Prostate gland (tissue), 2 donors: ENCODE measurements at regions not wholly inside any gene's neighbourhood (a gene's known extent, or its start where the extent isn't known, plus 50 kb on each side); places are given as distances from the start of the nearest gene placed in this dataset.

Experiments used
- DNase-seq: peaks from one replicate; pipeline ENCODE4 v3.0.0-alpha.2; 2019; ENCODE audit warnings: low spot score
- H3K27ac ChIP-seq, 2 donors: fragments of 200-600 bp; sonication (generic); 2 replicates each; pipeline ENCODE4 v1.5.1; 2017 to 2019
- H3K27me3 ChIP-seq: fragments of 200-600 bp; sonication (generic); replicated peaks from 2 replicates; pipeline ENCODE4 v1.5.1; 2019; ENCODE audit not compliant: insufficient read depth
- H3K36me3 ChIP-seq, 2 donors: fragments of 200-600 bp; sonication (generic); 1 replicate in 1 of 2; 2 replicates in 1 of 2; pipeline versions ENCODE4 v1.5.1 to v1.8.1; 2017 to 2019
- H3K4me1 ChIP-seq: fragments of 200-600 bp; sonication (generic); replicated peaks from 2 replicates; pipeline ENCODE4 v1.5.1; 2019
- H3K4me3 ChIP-seq, 2 donors: fragments of 200-600 bp; sonication (generic); 2 replicates each; pipeline ENCODE4 v1.5.1; 2017 to 2019
- H3K9me3 ChIP-seq: fragments of 200-600 bp; sonication (generic); 2 replicates; pipeline ENCODE4 v1.5.1; 2017
- POLR2A ChIP-seq: fragments of 450-650 bp; IDR thresholded peaks from one replicate; pipeline ENCODE4 v1.6.1; 2016; ENCODE audit warnings: antibody characterized with exemption, mild to moderate bottlenecking
- POLR2AphosphoS5 ChIP-seq: sonication (generic); formaldehyde crosslinking; IDR thresholded peaks from one replicate; pipeline ENCODE4 v1.6.1; 2017; ENCODE audit warnings: antibody characterized with exemption
- WGBS: methylation state at CpG from one replicate; pipeline ENCODE4 v1.1.5; 2018; 5-methylcytosine and 5-hydroxymethylcytosine counted together
- intact Hi-C: fragments of 100-400 bp; cut with DNase I; formaldehyde crosslinking; loops from one replicate; pipeline ENCODE4 v1.14.2; 2022
- TF ChIP-seq, protein P1 (sequence below), 4 experiments: fragments of 200-600 bp in 2 of 4; fragments of 450-650 bp in 2 of 4; sonication (generic) in 2 of 4; IDR thresholded peaks; 1 replicate in 3 of 4; 2 replicates in 1 of 4; pipeline ENCODE4 v1.5.1; 2016 to 2019; ENCODE audit warnings: antibody characterized with exemption in 4 of 4, mild to moderate bottlenecking in 2 of 4, moderate library complexity in 2 of 4

GRCh38 chr1:166699613-166700012 lies 139.7 kb upstream of the POGK start:
- 63% methylated on average over 5 of the region's 5 CpGs for WGBS
- Histone ChIP-seq H3K27me3 (no peaks in the 10 kb centered on the region), H3K36me3 (no peaks in the 10 kb centered on the region), H3K4me1 (no peaks in the 10 kb centered on the region), H3K4me3 (no peak overlapping the region), H3K27ac (no peak overlapping the region), H3K9me3 (no peaks in the 10 kb centered on the region)
- intact Hi-C loops, result no loop called here
- no peak for DNase-seq
- TF ChIP-seq, protein P1, sequence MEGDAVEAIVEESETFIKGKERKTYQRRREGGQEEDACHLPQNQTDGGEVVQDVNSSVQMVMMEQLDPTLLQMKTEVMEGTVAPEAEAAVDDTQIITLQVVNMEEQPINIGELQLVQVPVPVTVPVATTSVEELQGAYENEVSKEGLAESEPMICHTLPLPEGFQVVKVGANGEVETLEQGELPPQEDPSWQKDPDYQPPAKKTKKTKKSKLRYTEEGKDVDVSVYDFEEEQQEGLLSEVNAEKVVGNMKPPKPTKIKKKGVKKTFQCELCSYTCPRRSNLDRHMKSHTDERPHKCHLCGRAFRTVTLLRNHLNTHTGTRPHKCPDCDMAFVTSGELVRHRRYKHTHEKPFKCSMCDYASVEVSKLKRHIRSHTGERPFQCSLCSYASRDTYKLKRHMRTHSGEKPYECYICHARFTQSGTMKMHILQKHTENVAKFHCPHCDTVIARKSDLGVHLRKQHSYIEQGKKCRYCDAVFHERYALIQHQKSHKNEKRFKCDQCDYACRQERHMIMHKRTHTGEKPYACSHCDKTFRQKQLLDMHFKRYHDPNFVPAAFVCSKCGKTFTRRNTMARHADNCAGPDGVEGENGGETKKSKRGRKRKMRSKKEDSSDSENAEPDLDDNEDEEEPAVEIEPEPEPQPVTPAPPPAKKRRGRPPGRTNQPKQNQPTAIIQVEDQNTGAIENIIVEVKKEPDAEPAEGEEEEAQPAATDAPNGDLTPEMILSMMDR (IDR thresholded peaks at IDR 0.05), result no peak
- no peak for TF ChIP-seq POLR2AphosphoS5
- TF ChIP-seq POLR2A, result no peak

DNA sequence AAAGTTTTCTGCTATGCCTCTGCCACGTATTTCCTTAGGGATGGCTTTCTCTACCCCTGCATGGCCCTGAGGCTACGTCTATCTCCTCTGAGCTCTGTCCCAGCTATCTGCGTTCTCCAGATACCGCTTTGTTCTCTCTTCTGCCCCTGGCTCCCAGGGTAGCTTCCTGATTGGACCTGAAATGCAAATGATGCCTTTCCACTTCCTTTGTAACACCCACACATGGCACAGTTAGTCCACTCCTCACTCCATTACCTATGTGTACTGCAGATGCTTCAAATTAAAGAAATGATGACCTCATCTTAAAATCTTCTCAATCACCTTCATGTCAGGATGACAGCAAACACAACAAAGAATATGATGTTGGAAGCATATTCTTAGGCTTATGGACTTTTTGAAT lies 138.6 kb upstream of the POGK start:
- no peak for DNase-seq
- no peak overlapping the region for H3K27ac ChIP-seq
- H3K27me3 ChIP-seq, result no peaks in the 10 kb centered on the region
- TF ChIP-seq, protein P1 (IDR thresholded peaks at IDR 0.05), result no peak
- no peak for TF ChIP-seq POLR2A
- TF ChIP-seq POLR2AphosphoS5, result no peak
- WGBS, result 59% methylated on average over 4 of the region's 4 CpGs
- no peaks in the 10 kb centered on the region for H3K9me3 ChIP-seq
- H3K4me3 ChIP-seq, result no peak overlapping the region
- H3K4me1 ChIP-seq, result no peaks in the 10 kb centered on the region
- intact Hi-C loops, result no loop called here
- H3K36me3 ChIP-seq, result no peaks in the 10 kb centered on the region

- 11% methylated on average over 1 of the region's 1 CpG for WGBS
- Histone ChIP-seq H3K9me3 (no peaks in the 10 kb centered on the region), H3K36me3 (no peaks in the 10 kb centered on the region), H3K4me3 (no peak overlapping the region), H3K27me3 (no peaks in the 10 kb centered on the region), H3K4me1 (no peaks in the 10 kb centered on the region), H3K27ac (no peak overlapping the region)
- intact Hi-C loops, result no loop called here
- TF ChIP-seq POLR2AphosphoS5, result no peak
- DNase-seq, result no peak
Observed at GRCh38 chr1:166701603-166702100, 137.6 kb upstream of the POGK start.

DNA sequence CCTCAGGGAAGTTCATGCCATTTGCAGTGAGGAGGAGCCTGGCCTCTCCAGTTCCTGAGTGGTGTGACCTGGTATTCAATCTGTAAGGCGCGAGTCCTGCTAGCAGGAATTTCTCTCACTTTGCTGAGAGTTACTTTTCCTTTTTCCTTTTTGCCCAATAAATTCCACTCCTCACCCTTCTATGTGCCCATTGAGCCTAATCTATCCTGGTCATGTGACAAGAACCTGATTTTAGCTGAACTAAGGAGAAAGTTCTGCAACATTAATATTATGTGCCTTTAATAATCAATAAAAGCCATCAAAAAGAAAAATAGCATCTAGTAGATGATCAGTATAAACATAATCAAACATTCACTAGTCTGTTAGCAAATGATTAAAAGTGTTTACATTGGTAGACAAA lies 136.1 kb upstream of the POGK start:
- Histone ChIP-seq H3K4me1 (no peaks in the 10 kb centered on the region), H3K4me3 (no peak overlapping the region), H3K27me3 (no peaks in the 10 kb centered on the region), H3K27ac (no peak overlapping the region), H3K9me3 (no peaks in the 10 kb centered on the region), H3K36me3 (no peaks in the 10 kb centered on the region)
- 91% methylated on average over 2 of the region's 2 CpGs for WGBS
- TF ChIP-seq POLR2A (no peak), POLR2AphosphoS5 (no peak)
- TF ChIP-seq, protein P1 (IDR thresholded peaks at IDR 0.05), result no peak
- intact Hi-C loops, result no loop called here
- no peak for DNase-seq

DNA sequence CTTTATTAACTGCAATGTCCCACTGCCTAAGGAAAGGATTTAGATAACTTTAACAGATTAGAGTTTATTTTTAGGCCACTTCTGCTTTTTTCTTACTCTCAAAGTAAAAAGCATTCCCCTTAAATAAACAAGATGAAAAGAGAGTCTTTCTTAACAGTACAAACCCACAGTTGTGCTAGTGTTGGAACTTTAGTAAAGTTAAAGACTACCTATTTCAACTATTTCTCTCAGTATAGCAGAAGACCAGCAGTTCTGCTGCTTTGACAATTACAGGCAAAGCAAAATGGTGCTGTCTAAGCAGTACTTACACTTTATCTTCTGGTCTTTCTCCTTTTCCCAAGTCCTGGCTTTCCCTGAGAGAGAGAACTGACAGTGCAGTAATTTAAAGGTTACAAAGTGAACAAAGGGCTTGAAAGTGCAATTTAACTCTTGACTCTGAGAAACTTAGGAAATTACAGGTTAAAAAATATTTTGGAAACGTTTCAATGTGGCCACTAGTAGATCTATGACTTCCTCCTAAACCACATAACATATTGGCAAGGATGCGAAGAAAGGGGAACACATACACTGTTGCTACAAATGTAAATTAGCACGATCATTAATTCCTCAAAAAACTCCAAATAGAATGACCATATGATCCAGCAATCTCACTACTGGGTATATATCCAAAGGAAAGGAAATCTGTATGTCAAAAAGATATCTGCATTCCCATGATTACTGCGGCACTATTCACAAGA lies 135.4 kb upstream of the POGK start:
- Histone ChIP-seq H3K4me1 (no peaks in the 10 kb centered on the region), H3K9me3 (no peaks in the 10 kb centered on the region), H3K4me3 (no peak overlapping the region), H3K27me3 (no peaks in the 10 kb centered on the region), H3K36me3 (no peaks in the 10 kb centered on the region), H3K27ac (no peak overlapping the region)
- intact Hi-C loops, result no loop called here
- WGBS, result 75% methylated on average over 4 of the region's 4 CpGs
- TF ChIP-seq POLR2A, result no peak
- TF ChIP-seq, protein P1 (IDR thresholded peaks at IDR 0.05), result no peak
- no peak for TF ChIP-seq POLR2AphosphoS5
- DNase-seq, result no peak
